GM23338 (cell line): ENCODE measurements at regions not wholly inside any gene's neighbourhood (a gene's known extent, or its start where the extent isn't known, plus 50 kb on each side); places are given as distances from the start of the nearest gene placed in this dataset.

ENCODE experiments used
- ATAC-seq: fragments of 200-7000 bp; cut with Tn5 transposase; 3 replicates; pipeline ENCODE4 v1.9.1; 2020
- DNase-seq: peaks from one replicate; pipeline ENCODE4 v3.0.0-alpha.2; 2015; ENCODE audit warnings: low spot score
- H2AFZ ChIP-seq: fragments of 200-600 bp; sonication (generic); 2 replicates; pipeline ENCODE4 v1.8.0; 2016; ENCODE audit warnings: antibody characterized with exemption, mild to moderate bottlenecking, moderate library complexity
- H3F3A ChIP-seq: fragments of 200-600 bp; sonication (generic); replicated peaks from 2 replicates; pipeline ENCODE4 v1.8.0; 2017; ENCODE audit warnings: antibody characterized with exemption, mixed run types, low read depth
- H3K27ac ChIP-seq: fragments of 200-600 bp; sonication (generic); 2 replicates; pipeline ENCODE4 v1.6.1; 2016; ENCODE audit warnings: low read depth
- H3K27me3 ChIP-seq: fragments of 200-600 bp; sonication (generic); 2 replicates; pipeline ENCODE4 v1.8.0; 2016; ENCODE audit warnings: mild to moderate bottlenecking, mixed run types, moderate library complexity; ENCODE audit not compliant: insufficient read depth
- H3K36me3 ChIP-seq: fragments of 200-600 bp; sonication (generic); 2 replicates; pipeline ENCODE4 v1.8.0; 2016; ENCODE audit warnings: mild to moderate bottlenecking; ENCODE audit not compliant: insufficient read depth
- H3K4me1 ChIP-seq: fragments of 200-600 bp; sonication (generic); 2 replicates; pipeline ENCODE4 v1.8.0; 2016; ENCODE audit warnings: mild to moderate bottlenecking, moderate library complexity; ENCODE audit not compliant: insufficient read depth
- H3K4me2 ChIP-seq: fragments of 200-600 bp; sonication (generic); 2 replicates; pipeline ENCODE4 v1.7.1; 2017; ENCODE audit warnings: mixed run types
- H3K4me3 ChIP-seq: fragments of 200-600 bp; sonication (generic); 2 replicates; pipeline ENCODE4 v1.6.1; 2016; ENCODE audit warnings: mixed run types
- H3K79me2 ChIP-seq: fragments of 200-600 bp; sonication (generic); replicated peaks from 2 replicates; pipeline ENCODE4 v1.8.0; 2017; ENCODE audit warnings: mild to moderate bottlenecking; ENCODE audit not compliant: insufficient read depth
- H3K9me2 ChIP-seq: fragments of 200-600 bp; sonication (generic); 2 replicates; pipeline ENCODE4 v1.8.0; 2017; ENCODE audit not compliant: insufficient read depth
- H4K20me1 ChIP-seq: fragments of 200-600 bp; sonication (generic); replicated peaks from 2 replicates; pipeline ENCODE4 v1.8.0; 2017; ENCODE audit warnings: mild to moderate bottlenecking; ENCODE audit not compliant: insufficient read depth
- H3K27ac Mint-ChIP-seq: 2 replicates; pipeline ENCODE4 v1.8.0; 2020; ENCODE audit warnings: inconsistent platforms, mild to moderate bottlenecking, moderate library complexity, mixed read lengths
- H3K27me3 Mint-ChIP-seq: 3 replicates; pipeline ENCODE4 v1.8.0; 2022; ENCODE audit warnings: low read depth, mild to moderate bottlenecking, moderate library complexity, mixed read lengths, inconsistent platforms; ENCODE audit not compliant: insufficient read depth, poor library complexity
- H3K36me3 Mint-ChIP-seq: 3 replicates; pipeline ENCODE4 v1.8.0; 2021; ENCODE audit warnings: low read depth, mild to moderate bottlenecking, inconsistent platforms, moderate library complexity, mixed read lengths
- H3K4me1 Mint-ChIP-seq: 3 replicates; pipeline ENCODE4 v1.8.0; 2020; ENCODE audit warnings: mild to moderate bottlenecking, inconsistent platforms, mixed read lengths
- H3K4me3 Mint-ChIP-seq: 3 replicates; pipeline ENCODE4 v1.8.0; 2021; ENCODE audit warnings: moderate library complexity, mild to moderate bottlenecking, inconsistent platforms, mixed read lengths
- H3K9me3 Mint-ChIP-seq: 3 replicates; pipeline ENCODE4 v1.8.0; 2020; ENCODE audit warnings: moderate library complexity, mild to moderate bottlenecking, inconsistent platforms, mixed read lengths
- CREB1 ChIP-seq: fragments of 250-450 bp; sonication (Bioruptor Pico); IDR thresholded peaks from 2 replicates; pipeline ENCODE4 v1.5.0; 2020; ENCODE audit warnings: low read depth, mild to moderate bottlenecking, moderate library complexity
- CTCF ChIP-seq, 2 experiments: fragments of 200-600 bp in 1 of 2; sonication (generic) in 1 of 2; conservative IDR thresholded peaks; 2 replicates each; pipeline versions ENCODE4 v1.5.1 to v1.6.1; 2016 to 2017; ENCODE audit warnings: antibody characterized with exemption in 2 of 2, low read depth in 2 of 2, mild to moderate bottlenecking in 2 of 2, moderate library complexity in 1 of 2
- EZH2 ChIP-seq: fragments of 200-600 bp; sonication (generic); IDR thresholded peaks from one replicate; pipeline ENCODE4 v1.8.0; 2017; ENCODE audit warnings: antibody characterized with exemption, mild to moderate bottlenecking, low read depth; ENCODE audit not compliant: unreplicated experiment
- EZH2phosphoT487 ChIP-seq: fragments of 200-600 bp; sonication (generic); IDR thresholded peaks from one replicate; pipeline ENCODE4 v1.8.1; 2018; ENCODE audit warnings: antibody characterized with exemption; ENCODE audit not compliant: unreplicated experiment
- JUNB ChIP-seq: IDR thresholded peaks from one replicate; pipeline ENCODE4 v1.6.1; 2016; ENCODE audit warnings: antibody characterized with exemption; ENCODE audit not compliant: unreplicated experiment
- NANOG ChIP-seq: IDR thresholded peaks from 2 replicates; pipeline ENCODE4 v1.6.1; 2016; ENCODE audit warnings: antibody characterized with exemption, borderline replicate concordance
- POLR2AphosphoS5 ChIP-seq: IDR thresholded peaks from 2 replicates; pipeline ENCODE4 v1.6.1; 2016; ENCODE audit warnings: antibody characterized with exemption, low read depth
- REST ChIP-seq: IDR thresholded peaks from one replicate; pipeline ENCODE4 v1.6.1; 2018; ENCODE audit warnings: antibody characterized with exemption; ENCODE audit not compliant: unreplicated experiment
- STAT1 ChIP-seq: IDR thresholded peaks from one replicate; pipeline ENCODE4 v1.6.1; 2016; ENCODE audit warnings: antibody characterized with exemption; ENCODE audit not compliant: unreplicated experiment
- ZNF114 ChIP-seq: fragments of 250-450 bp; sonication (Bioruptor Pico); IDR thresholded peaks from 2 replicates; pipeline ENCODE4 v1.5.0; 2020; ENCODE audit warnings: mild to moderate bottlenecking, moderate library complexity
- ZNF331 ChIP-seq: fragments of 250-450 bp; sonication (Bioruptor Pico); IDR thresholded peaks from 2 replicates; pipeline ENCODE4 v1.5.0; 2020; ENCODE audit warnings: low read depth, mild to moderate bottlenecking, moderate library complexity
- TF ChIP-seq, protein P1 (sequence below): IDR thresholded peaks from 2 replicates; pipeline ENCODE4 v1.6.1; 2016; ENCODE audit warnings: antibody characterized with exemption
- TF ChIP-seq, protein P2 (sequence below): fragments of 250-450 bp; sonication (Bioruptor Pico); IDR thresholded peaks from 2 replicates; pipeline ENCODE4 v1.5.0; 2020; ENCODE audit warnings: mild to moderate bottlenecking, moderate library complexity

DNA sequence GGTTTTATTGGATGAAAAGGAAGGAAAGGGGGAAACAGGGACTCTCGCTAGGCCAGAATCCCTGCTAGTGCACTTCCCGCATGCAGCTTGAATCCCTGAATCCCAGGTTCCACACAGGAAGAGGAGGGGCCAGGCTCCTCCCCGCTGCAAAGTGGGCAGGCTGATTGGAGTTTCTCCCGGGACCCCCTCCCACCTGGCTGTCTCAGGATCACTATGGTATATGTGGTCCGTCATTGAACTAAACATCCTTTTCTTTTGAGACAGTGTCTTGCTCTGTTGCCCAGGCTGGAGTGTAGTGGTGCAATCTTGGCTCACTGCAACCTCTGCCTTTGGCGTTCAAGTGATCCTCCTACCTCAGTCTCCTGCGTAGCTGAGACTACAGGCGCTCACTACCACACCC is 70.7 kb downstream of the FAM50B start:
- Histone ChIP-seq H4K20me1 (no peaks in the 10 kb centered on the region), H3K4me1 (peaks cover 10% of the 10 kb centered on the region; the same call in 1 of the 2 replicates), H3F3A (no peaks in the 10 kb centered on the region), H3K36me3 (0 out of 2 replicates have a peak, but pooled peaks cover 4% of the 10 kb centered on the region), H3K9me2 (0 out of 2 replicates have a peak, but pooled peaks cover 3% of the 10 kb centered on the region), H2AFZ (peak overlapping the region; percentile 32; the same call in 1 of the 2 replicates), H3K4me3 (no peak overlapping the region), H3K79me2 (no peaks in the 10 kb centered on the region), H3K4me2 (no peak overlapping the region), H3K27me3 (no peaks in the 10 kb centered on the region), H3K27ac (no peak overlapping the region)
- Mint-ChIP-seq H3K27me3 (peaks cover 10% of the 10 kb centered on the region), H3K9me3 (peaks cover 34% of the 10 kb centered on the region), H3K4me3 (no peak overlapping the region), H3K4me1 (peaks cover 13% of the 10 kb centered on the region), H3K36me3 (peaks cover 16% of the 10 kb centered on the region; the same call in 2 of the 3 replicates), H3K27ac (no peak overlapping the region)
- TF ChIP-seq POLR2AphosphoS5 (no peak), NANOG (no peak), REST (no peak), STAT1 (no peak), ZNF114 (CRISPR knock-in tag) (no peak), EZH2phosphoT487 (no peak), EZH2 (no peak), JUNB (no peak), CREB1 (CRISPR knock-in tag) (no peak), ZNF331 (CRISPR knock-in tag) (no peak), CTCF (conservative IDR thresholded peaks at IDR 0.05; ENCODE audit: low read depth in 2 of 2) (no peak)
- TF ChIP-seq, protein P1, sequence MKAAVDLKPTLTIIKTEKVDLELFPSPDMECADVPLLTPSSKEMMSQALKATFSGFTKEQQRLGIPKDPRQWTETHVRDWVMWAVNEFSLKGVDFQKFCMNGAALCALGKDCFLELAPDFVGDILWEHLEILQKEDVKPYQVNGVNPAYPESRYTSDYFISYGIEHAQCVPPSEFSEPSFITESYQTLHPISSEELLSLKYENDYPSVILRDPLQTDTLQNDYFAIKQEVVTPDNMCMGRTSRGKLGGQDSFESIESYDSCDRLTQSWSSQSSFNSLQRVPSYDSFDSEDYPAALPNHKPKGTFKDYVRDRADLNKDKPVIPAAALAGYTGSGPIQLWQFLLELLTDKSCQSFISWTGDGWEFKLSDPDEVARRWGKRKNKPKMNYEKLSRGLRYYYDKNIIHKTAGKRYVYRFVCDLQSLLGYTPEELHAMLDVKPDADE: no peak
- TF ChIP-seq, protein P2, sequence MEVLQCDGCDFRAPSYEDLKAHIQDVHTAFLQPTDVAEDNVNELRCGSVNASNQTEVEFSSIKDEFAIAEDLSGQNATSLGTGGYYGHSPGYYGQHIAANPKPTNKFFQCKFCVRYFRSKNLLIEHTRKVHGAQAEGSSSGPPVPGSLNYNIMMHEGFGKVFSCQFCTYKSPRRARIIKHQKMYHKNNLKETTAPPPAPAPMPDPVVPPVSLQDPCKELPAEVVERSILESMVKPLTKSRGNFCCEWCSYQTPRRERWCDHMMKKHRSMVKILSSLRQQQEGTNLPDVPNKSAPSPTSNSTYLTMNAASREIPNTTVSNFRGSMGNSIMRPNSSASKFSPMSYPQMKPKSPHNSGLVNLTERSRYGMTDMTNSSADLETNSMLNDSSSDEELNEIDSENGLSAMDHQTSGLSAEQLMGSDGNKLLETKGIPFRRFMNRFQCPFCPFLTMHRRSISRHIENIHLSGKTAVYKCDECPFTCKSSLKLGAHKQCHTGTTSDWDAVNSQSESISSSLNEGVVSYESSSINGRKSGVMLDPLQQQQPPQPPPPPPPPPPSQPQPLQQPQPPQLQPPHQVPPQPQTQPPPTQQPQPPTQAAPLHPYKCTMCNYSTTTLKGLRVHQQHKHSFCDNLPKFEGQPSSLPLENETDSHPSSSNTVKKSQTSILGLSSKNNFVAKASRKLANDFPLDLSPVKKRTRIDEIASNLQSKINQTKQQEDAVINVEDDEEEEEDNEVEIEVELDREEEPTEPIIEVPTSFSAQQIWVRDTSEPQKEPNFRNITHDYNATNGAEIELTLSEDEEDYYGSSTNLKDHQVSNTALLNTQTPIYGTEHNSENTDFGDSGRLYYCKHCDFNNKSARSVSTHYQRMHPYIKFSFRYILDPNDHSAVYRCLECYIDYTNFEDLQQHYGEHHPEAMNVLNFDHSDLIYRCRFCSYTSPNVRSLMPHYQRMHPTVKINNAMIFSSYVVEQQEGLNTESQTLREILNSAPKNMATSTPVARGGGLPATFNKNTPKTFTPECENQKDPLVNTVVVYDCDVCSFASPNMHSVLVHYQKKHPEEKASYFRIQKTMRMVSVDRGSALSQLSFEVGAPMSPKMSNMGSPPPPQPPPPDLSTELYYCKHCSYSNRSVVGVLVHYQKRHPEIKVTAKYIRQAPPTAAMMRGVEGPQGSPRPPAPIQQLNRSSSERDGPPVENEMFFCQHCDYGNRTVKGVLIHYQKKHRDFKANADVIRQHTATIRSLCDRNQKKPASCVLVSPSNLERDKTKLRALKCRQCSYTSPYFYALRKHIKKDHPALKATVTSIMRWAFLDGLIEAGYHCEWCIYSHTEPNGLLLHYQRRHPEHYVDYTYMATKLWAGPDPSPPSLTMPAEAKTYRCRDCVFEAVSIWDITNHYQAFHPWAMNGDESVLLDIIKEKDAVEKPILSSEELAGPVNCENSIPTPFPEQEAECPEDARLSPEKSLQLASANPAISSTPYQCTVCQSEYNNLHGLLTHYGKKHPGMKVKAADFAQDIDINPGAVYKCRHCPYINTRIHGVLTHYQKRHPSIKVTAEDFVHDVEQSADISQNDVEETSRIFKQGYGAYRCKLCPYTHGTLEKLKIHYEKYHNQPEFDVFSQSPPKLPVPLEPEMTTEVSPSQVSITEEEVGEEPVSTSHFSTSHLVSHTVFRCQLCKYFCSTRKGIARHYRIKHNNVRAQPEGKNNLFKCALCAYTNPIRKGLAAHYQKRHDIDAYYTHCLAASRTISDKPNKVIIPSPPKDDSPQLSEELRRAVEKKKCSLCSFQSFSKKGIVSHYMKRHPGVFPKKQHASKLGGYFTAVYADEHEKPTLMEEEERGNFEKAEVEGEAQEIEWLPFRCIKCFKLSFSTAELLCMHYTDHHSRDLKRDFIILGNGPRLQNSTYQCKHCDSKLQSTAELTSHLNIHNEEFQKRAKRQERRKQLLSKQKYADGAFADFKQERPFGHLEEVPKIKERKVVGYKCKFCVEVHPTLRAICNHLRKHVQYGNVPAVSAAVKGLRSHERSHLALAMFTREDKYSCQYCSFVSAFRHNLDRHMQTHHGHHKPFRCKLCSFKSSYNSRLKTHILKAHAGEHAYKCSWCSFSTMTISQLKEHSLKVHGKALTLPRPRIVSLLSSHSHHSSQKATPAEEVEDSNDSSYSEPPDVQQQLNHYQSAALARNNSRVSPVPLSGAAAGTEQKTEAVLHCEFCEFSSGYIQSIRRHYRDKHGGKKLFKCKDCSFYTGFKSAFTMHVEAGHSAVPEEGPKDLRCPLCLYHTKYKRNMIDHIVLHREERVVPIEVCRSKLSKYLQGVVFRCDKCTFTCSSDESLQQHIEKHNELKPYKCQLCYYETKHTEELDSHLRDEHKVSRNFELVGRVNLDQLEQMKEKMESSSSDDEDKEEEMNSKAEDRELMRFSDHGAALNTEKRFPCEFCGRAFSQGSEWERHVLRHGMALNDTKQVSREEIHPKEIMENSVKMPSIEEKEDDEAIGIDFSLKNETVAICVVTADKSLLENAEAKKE: no peak
- no peak for ATAC-seq
- no peak for DNase-seq
